ENCODE measurements at regions not wholly inside any gene's neighbourhood (a gene's known extent, or its start where the extent isn't known, plus 50 kb on each side); places are given as distances from the start of the nearest gene placed in this dataset.

- no peak for TF ChIP-seq ZNF8 (CRISPR knock-in tag; IDR thresholded peaks at IDR 0.05)
- TF ChIP-seq PATZ1 (CRISPR knock-in tag; IDR thresholded peaks at IDR 0.05; ENCODE audit: borderline replicate concordance) = no peak
- no peak for TF ChIP-seq ESRRG (CRISPR knock-in tag; IDR thresholded peaks at IDR 0.05)
- TF ChIP-seq OSR1 (CRISPR knock-in tag; IDR thresholded peaks at IDR 0.05) = no peak
- no peak for TF ChIP-seq CSRNP3 (CRISPR knock-in tag; IDR thresholded peaks at IDR 0.05)
- no peak for TF ChIP-seq SNAI2 (CRISPR knock-in tag; IDR thresholded peaks at IDR 0.05)
- no peak for TF ChIP-seq ZFP3 (CRISPR knock-in tag; IDR thresholded peaks at IDR 0.05)
- TF ChIP-seq RARB (CRISPR knock-in tag; IDR thresholded peaks at IDR 0.05) = no peak
- TF ChIP-seq ZC3H10 (CRISPR knock-in tag; IDR thresholded peaks at IDR 0.05) = no peak
- TF ChIP-seq CSDC2 (CRISPR knock-in tag; IDR thresholded peaks at IDR 0.05) = no peak
- TF ChIP-seq ZFP30 (CRISPR knock-in tag; IDR thresholded peaks at IDR 0.05) = no peak
- no peak for TF ChIP-seq ISL1 (CRISPR knock-in tag; IDR thresholded peaks at IDR 0.05)
- ATAC-seq = no peak
Measured at GRCh38 chr1:222339376-222339947, 208.4 kb downstream of the HHIPL2 start.

- no peak for ATAC-seq
- TF ChIP-seq OSR1 (CRISPR knock-in tag; IDR thresholded peaks at IDR 0.05) (no peak), ZC3H10 (CRISPR knock-in tag; IDR thresholded peaks at IDR 0.05) (no peak), PPARA (CRISPR knock-in tag; IDR thresholded peaks at IDR 0.05; ENCODE audit: borderline replicate concordance) (no peak), ARNTL (CRISPR knock-in tag; IDR thresholded peaks at IDR 0.05; ENCODE audit: borderline replicate concordance, low read depth) (no peak), POU6F1 (CRISPR knock-in tag; IDR thresholded peaks at IDR 0.05; ENCODE audit: borderline replicate concordance, low read depth) (no peak), PATZ1 (CRISPR knock-in tag; IDR thresholded peaks at IDR 0.05; ENCODE audit: borderline replicate concordance) (no peak), GLIS3 (CRISPR knock-in tag; IDR thresholded peaks at IDR 0.05) (no peak), ZFP3 (CRISPR knock-in tag; IDR thresholded peaks at IDR 0.05) (no peak), ISL1 (CRISPR knock-in tag; IDR thresholded peaks at IDR 0.05) (no peak), SNAI2 (CRISPR knock-in tag; IDR thresholded peaks at IDR 0.05) (no peak), TCF4 (CRISPR knock-in tag; IDR thresholded peaks at IDR 0.05; ENCODE audit: borderline replicate concordance) (no peak), ESRRG (CRISPR knock-in tag; IDR thresholded peaks at IDR 0.05) (no peak)
Measured at GRCh38 chr1:222335586-222335985, 212.3 kb downstream of the HHIPL2 start.

- TF ChIP-seq ISL1 (CRISPR knock-in tag; IDR thresholded peaks at IDR 0.05) = no peak
- TF ChIP-seq PPARA (CRISPR knock-in tag; IDR thresholded peaks at IDR 0.05; ENCODE audit: borderline replicate concordance) = no peak
- TF ChIP-seq ZFP3 (CRISPR knock-in tag; IDR thresholded peaks at IDR 0.05) = no peak
- no peak for TF ChIP-seq ZC3H10 (CRISPR knock-in tag; IDR thresholded peaks at IDR 0.05)
- no peak for TF ChIP-seq ZNF70 (CRISPR knock-in tag; IDR thresholded peaks at IDR 0.05)
- TF ChIP-seq SNAI2 (CRISPR knock-in tag; IDR thresholded peaks at IDR 0.05) = no peak
- TF ChIP-seq ESRRG (CRISPR knock-in tag; IDR thresholded peaks at IDR 0.05) = no peak
- TF ChIP-seq ARNTL (CRISPR knock-in tag; IDR thresholded peaks at IDR 0.05; ENCODE audit: borderline replicate concordance, low read depth) = no peak
- TF ChIP-seq POU6F1 (CRISPR knock-in tag; IDR thresholded peaks at IDR 0.05; ENCODE audit: borderline replicate concordance, low read depth) = no peak
- TF ChIP-seq ZFP30 (CRISPR knock-in tag; IDR thresholded peaks at IDR 0.05) = no peak
- TF ChIP-seq ZNF8 (CRISPR knock-in tag; IDR thresholded peaks at IDR 0.05) = no peak
- TF ChIP-seq OSR1 (CRISPR knock-in tag; IDR thresholded peaks at IDR 0.05) = no peak
- no peak for TF ChIP-seq TCF4 (CRISPR knock-in tag; IDR thresholded peaks at IDR 0.05; ENCODE audit: borderline replicate concordance)
- TF ChIP-seq RARB (CRISPR knock-in tag; IDR thresholded peaks at IDR 0.05) = no peak
- TF ChIP-seq ZNF565 (CRISPR knock-in tag; conservative IDR thresholded peaks at IDR 0.05; ENCODE audit: low read depth) = no peak
- no peak for TF ChIP-seq TSHZ2 (CRISPR knock-in tag; IDR thresholded peaks at IDR 0.05)
- no peak for TF ChIP-seq CREB5 (CRISPR knock-in tag; IDR thresholded peaks at IDR 0.05; ENCODE audit: low read depth)
- TF ChIP-seq TOX (CRISPR knock-in tag; IDR thresholded peaks at IDR 0.05; ENCODE audit: borderline replicate concordance) = no peak
- no peak for ATAC-seq
Measured at GRCh38 chr1:222334026-222334680, 213.8 kb downstream of the HHIPL2 start.

Measured in SK-N-SH treated with all-trans-retinoic acid at 6 μM for 48 hours (cell line).